Neural crest cell (in vitro differentiated cells): ENCODE measurements at regions not wholly inside any gene's neighbourhood (a gene's known extent, or its start where the extent isn't known, plus 50 kb on each side); places are given as distances from the start of the nearest gene placed in this dataset.

Experiments
- DNase-seq: peaks from one replicate; pipeline ENCODE4 v3.0.0; 2021; ENCODE audit warnings: low read depth, mixed read lengths, low spot score
- H3K27ac Mint-ChIP-seq: one replicate; pipeline ENCODE4 v1.8.0; 2021; ENCODE audit warnings: mild to moderate bottlenecking, mixed read lengths; ENCODE audit not compliant: unreplicated experiment
- H3K27me3 Mint-ChIP-seq: 2 replicates; pipeline ENCODE4 v1.8.0; 2021; ENCODE audit warnings: low read depth, mild to moderate bottlenecking, mixed read lengths
- H3K36me3 Mint-ChIP-seq: 2 replicates; pipeline ENCODE4 v1.8.0; 2021; ENCODE audit warnings: low read depth, mild to moderate bottlenecking, mixed read lengths
- H3K4me1 Mint-ChIP-seq: 2 replicates; pipeline ENCODE4 v1.8.0; 2021; ENCODE audit warnings: mixed read lengths
- H3K4me3 Mint-ChIP-seq: one replicate; pipeline ENCODE4 v1.8.0; 2021; ENCODE audit warnings: mild to moderate bottlenecking, mixed read lengths
- H3K9me3 Mint-ChIP-seq: 2 replicates; pipeline ENCODE4 v1.8.0; 2021; ENCODE audit warnings: mixed read lengths
- CTCF ChIP-seq: fragments of 200-600 bp; sonication (generic); conservative IDR thresholded peaks from 2 replicates; pipeline ENCODE4 v1.5.0; 2021; ENCODE audit warnings: antibody characterized with exemption, mild to moderate bottlenecking

- H3K4me3 Mint-ChIP-seq, result no peak overlapping the region
- H3K36me3 Mint-ChIP-seq, result peaks cover 4% of the 10 kb centered on the region
- peaks cover 13% of the 10 kb centered on the region for H3K9me3 Mint-ChIP-seq
- no peak for DNase-seq
- H3K4me1 Mint-ChIP-seq, result peaks cover 19% of the 10 kb centered on the region
- TF ChIP-seq CTCF, result no peak
- H3K27ac Mint-ChIP-seq, result no peak overlapping the region
- no peaks in the 10 kb centered on the region for H3K27me3 Mint-ChIP-seq
These were observed 147.0 kb upstream of the ID2 start for GRCh38 chr2:8534729-8535468.

- H3K9me3 Mint-ChIP-seq, result peaks cover 13% of the 10 kb centered on the region
- no peak for DNase-seq
- peaks cover 4% of the 10 kb centered on the region for H3K36me3 Mint-ChIP-seq
- no peak overlapping the region for H3K27ac Mint-ChIP-seq
- no peak for TF ChIP-seq CTCF
- H3K4me3 Mint-ChIP-seq, result no peak overlapping the region
- H3K27me3 Mint-ChIP-seq, result no peaks in the 10 kb centered on the region
- H3K4me1 Mint-ChIP-seq, result peaks cover 21% of the 10 kb centered on the region
These were observed 146.4 kb upstream of the ID2 start for GRCh38 chr2:8535469-8535795.

GRCh38 chr2:8535821-8536685, 145.8 kb upstream of the ID2 start:
- Mint-ChIP-seq H3K27ac (no peak overlapping the region), H3K9me3 (peaks cover 12% of the 10 kb centered on the region), H3K4me3 (no peak overlapping the region), H3K27me3 (no peaks in the 10 kb centered on the region), H3K4me1 (peaks cover 21% of the 10 kb centered on the region), H3K36me3 (peaks cover 3% of the 10 kb centered on the region)
- no peak for TF ChIP-seq CTCF
- no peak for DNase-seq

- peaks cover 3% of the 10 kb centered on the region for H3K9me3 Mint-ChIP-seq
- DNase-seq, result no peak
- no peak for TF ChIP-seq CTCF
- H3K27ac Mint-ChIP-seq, result peak overlapping the region; percentile 52
- no peaks in the 10 kb centered on the region for H3K36me3 Mint-ChIP-seq
- H3K27me3 Mint-ChIP-seq, result no peaks in the 10 kb centered on the region
- H3K4me3 Mint-ChIP-seq, result no peak overlapping the region
- H3K4me1 Mint-ChIP-seq, result peaks cover 21% of the 10 kb centered on the region
These were observed 144.9 kb upstream of the ID2 start for GRCh38 chr2:8536686-8537561.

GRCh38 chr2:8537562-8538155, 144.2 kb upstream of the ID2 start:
- H3K4me1 Mint-ChIP-seq, result peaks cover 21% of the 10 kb centered on the region
- no peak for TF ChIP-seq CTCF
- H3K4me3 Mint-ChIP-seq, result no peak overlapping the region
- no peaks in the 10 kb centered on the region for H3K9me3 Mint-ChIP-seq
- DNase-seq, result no peak
- no peak overlapping the region for H3K27ac Mint-ChIP-seq
- H3K27me3 Mint-ChIP-seq, result no peaks in the 10 kb centered on the region
- H3K36me3 Mint-ChIP-seq, result no peaks in the 10 kb centered on the region
